ENCODE measurements at regions not wholly inside any gene's neighbourhood (a gene's known extent, or its start where the extent isn't known, plus 50 kb on each side); places are given as distances from the start of the nearest gene placed in this dataset.

DNA sequence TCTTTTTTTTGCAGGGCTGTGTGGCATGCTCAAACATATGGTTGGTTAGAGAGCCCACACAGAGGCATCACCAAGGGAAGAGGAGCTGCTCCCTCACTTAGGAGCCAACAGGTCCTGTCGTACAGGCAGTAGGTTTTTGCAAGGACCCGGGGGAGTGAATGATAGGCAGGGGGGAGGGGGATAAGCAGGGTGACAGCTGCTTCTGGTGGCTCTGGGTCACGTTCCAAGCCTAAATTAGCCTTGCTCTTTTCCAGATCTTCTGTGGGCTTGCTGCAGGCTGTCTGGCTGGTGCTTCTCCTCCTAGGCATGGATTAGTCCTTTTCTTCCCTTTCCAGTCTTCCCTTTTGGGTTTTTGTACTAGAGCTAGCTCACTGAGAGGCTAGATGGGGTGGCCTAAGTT, 117.7 kb upstream of the PODXL start:
- H3K36me3 ChIP-seq: no peaks in the 10 kb centered on the region
- H2AFZ ChIP-seq (replicated peaks): no peak overlapping the region
- Mint-ChIP-seq H3K27me3 (ENCODE audit: insufficient read depth, low read depth) (peaks cover 12% of the 10 kb centered on the region), H3K4me3 (no peak overlapping the region), H3K4me1 (no peaks in the 10 kb centered on the region), H3K9me3 (no peaks in the 10 kb centered on the region), H3K36me3 (no peaks in the 10 kb centered on the region), H3K27ac (no peak overlapping the region)
- no peaks in the 10 kb centered on the region for H3K9me3 ChIP-seq (ENCODE audit: low read depth)
- H3K79me2 ChIP-seq (ENCODE audit: low read depth): no peaks in the 10 kb centered on the region
- no peak overlapping the region for H3K9ac ChIP-seq
- H3K27ac ChIP-seq: no peak overlapping the region
- no peak for DNase-seq (ENCODE audit: low spot score)
- no peaks in the 10 kb centered on the region for H3K27me3 ChIP-seq
- no peak overlapping the region for H3K4me3 ChIP-seq
- H3K4me2 ChIP-seq: no peak overlapping the region
- H3F3A ChIP-seq (ENCODE audit: low read depth): no peaks in the 10 kb centered on the region
- no peaks in the 10 kb centered on the region for H3K4me1 ChIP-seq
- TF ChIP-seq EZH2 (IDR thresholded peaks at IDR 0.05): no peak
- TF ChIP-seq, protein P1, sequence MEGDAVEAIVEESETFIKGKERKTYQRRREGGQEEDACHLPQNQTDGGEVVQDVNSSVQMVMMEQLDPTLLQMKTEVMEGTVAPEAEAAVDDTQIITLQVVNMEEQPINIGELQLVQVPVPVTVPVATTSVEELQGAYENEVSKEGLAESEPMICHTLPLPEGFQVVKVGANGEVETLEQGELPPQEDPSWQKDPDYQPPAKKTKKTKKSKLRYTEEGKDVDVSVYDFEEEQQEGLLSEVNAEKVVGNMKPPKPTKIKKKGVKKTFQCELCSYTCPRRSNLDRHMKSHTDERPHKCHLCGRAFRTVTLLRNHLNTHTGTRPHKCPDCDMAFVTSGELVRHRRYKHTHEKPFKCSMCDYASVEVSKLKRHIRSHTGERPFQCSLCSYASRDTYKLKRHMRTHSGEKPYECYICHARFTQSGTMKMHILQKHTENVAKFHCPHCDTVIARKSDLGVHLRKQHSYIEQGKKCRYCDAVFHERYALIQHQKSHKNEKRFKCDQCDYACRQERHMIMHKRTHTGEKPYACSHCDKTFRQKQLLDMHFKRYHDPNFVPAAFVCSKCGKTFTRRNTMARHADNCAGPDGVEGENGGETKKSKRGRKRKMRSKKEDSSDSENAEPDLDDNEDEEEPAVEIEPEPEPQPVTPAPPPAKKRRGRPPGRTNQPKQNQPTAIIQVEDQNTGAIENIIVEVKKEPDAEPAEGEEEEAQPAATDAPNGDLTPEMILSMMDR (IDR thresholded peaks at IDR 0.05): no peak
- no peak for TF ChIP-seq EZH2phosphoT487 (IDR thresholded peaks at IDR 0.05)
- no peaks in the 10 kb centered on the region for H4K20me1 ChIP-seq (ENCODE audit: low read depth)

- Histone ChIP-seq H2AFZ (replicated peaks) (no peak overlapping the region), H3K4me2 (no peak overlapping the region), H3K27me3 (no peaks in the 10 kb centered on the region), H3K9ac (no peak overlapping the region), H3K36me3 (no peaks in the 10 kb centered on the region), H3K79me2 (ENCODE audit: low read depth) (no peaks in the 10 kb centered on the region), H3K4me3 (no peak overlapping the region), H3K27ac (no peak overlapping the region), H3K9me3 (ENCODE audit: low read depth) (no peaks in the 10 kb centered on the region), H4K20me1 (ENCODE audit: low read depth) (no peaks in the 10 kb centered on the region), H3F3A (ENCODE audit: low read depth) (no peaks in the 10 kb centered on the region), H3K4me1 (no peaks in the 10 kb centered on the region)
- Mint-ChIP-seq H3K27ac (no peak overlapping the region), H3K9me3 (no peaks in the 10 kb centered on the region), H3K27me3 (ENCODE audit: insufficient read depth, low read depth) (peaks cover 12% of the 10 kb centered on the region), H3K36me3 (no peaks in the 10 kb centered on the region), H3K4me3 (no peak overlapping the region), H3K4me1 (no peaks in the 10 kb centered on the region)
- no peak for DNase-seq (ENCODE audit: low spot score)
- TF ChIP-seq EZH2 (IDR thresholded peaks at IDR 0.05): no peak
- no peak for TF ChIP-seq EZH2phosphoT487 (IDR thresholded peaks at IDR 0.05)
- TF ChIP-seq, protein P1 (IDR thresholded peaks at IDR 0.05): no peak
These were observed 117.1 kb upstream of the PODXL start for GRCh38 chr7:131673576-131673975.

- H3K9ac ChIP-seq: no peak overlapping the region
- H2AFZ ChIP-seq (replicated peaks): no peak overlapping the region
- no peaks in the 10 kb centered on the region for H3K27me3 ChIP-seq
- no peak overlapping the region for H3K4me3 ChIP-seq
- DNase-seq (ENCODE audit: low spot score): no peak
- Mint-ChIP-seq H3K27ac (no peak overlapping the region), H3K4me3 (no peak overlapping the region), H3K36me3 (no peaks in the 10 kb centered on the region), H3K4me1 (no peaks in the 10 kb centered on the region), H3K27me3 (ENCODE audit: insufficient read depth, low read depth) (peaks cover 15% of the 10 kb centered on the region), H3K9me3 (peaks cover 7% of the 10 kb centered on the region)
- H3F3A ChIP-seq (ENCODE audit: low read depth): no peaks in the 10 kb centered on the region
- H3K79me2 ChIP-seq (ENCODE audit: low read depth): no peaks in the 10 kb centered on the region
- TF ChIP-seq, protein P1 (IDR thresholded peaks at IDR 0.05): no peak
- TF ChIP-seq EZH2phosphoT487 (IDR thresholded peaks at IDR 0.05) (no peak), EZH2 (IDR thresholded peaks at IDR 0.05) (no peak)
- no peaks in the 10 kb centered on the region for H3K4me1 ChIP-seq
- H3K9me3 ChIP-seq (ENCODE audit: low read depth): no peaks in the 10 kb centered on the region
- no peaks in the 10 kb centered on the region for H3K36me3 ChIP-seq
- no peak overlapping the region for H3K4me2 ChIP-seq
- no peak overlapping the region for H3K27ac ChIP-seq
- H4K20me1 ChIP-seq (ENCODE audit: low read depth): no peaks in the 10 kb centered on the region
These were observed 114.0 kb upstream of the PODXL start for GRCh38 chr7:131670406-131670805.
